WTC11 (cell line): ENCODE measurements at regions not wholly inside any gene's neighbourhood (a gene's known extent, or its start where the extent isn't known, plus 50 kb on each side); places are given as distances from the start of the nearest gene placed in this dataset.

Source experiments
- ATAC-seq: fragments of 200-7000 bp; cut with Tn5 transposase; 2 replicates; pipeline ENCODE4 v1.10.0; 2021; ENCODE audit warnings: mild to moderate bottlenecking, moderate library complexity
- CTCF ChIA-PET: fragments of 300-600 bp; sonication (Branson Sonifier 250); formaldehyde crosslinking; loops from one replicate; lab custom pipeline; 2021; ENCODE audit warnings: antibody characterized with exemption; lab: Charles Lee
- POLR2A ChIA-PET: fragments of 350-600 bp; sonication (Branson Sonifier 250); formaldehyde crosslinking; loops from one replicate; lab custom pipeline; 2021; ENCODE audit warnings: antibody characterized with exemption; lab: Charles Lee
- DNase-seq: peaks from one replicate; pipeline ENCODE4 v3.0.0; 2021; ENCODE audit warnings: low spot score
- H3K27ac Mint-ChIP-seq: 2 replicates; pipeline ENCODE4 v1.8.0; 2021; ENCODE audit warnings: mixed read lengths
- H3K27me3 Mint-ChIP-seq: 2 replicates; pipeline ENCODE4 v1.8.0; 2021; ENCODE audit warnings: low read depth, mild to moderate bottlenecking, moderate library complexity, mixed read lengths
- H3K36me3 Mint-ChIP-seq: 2 replicates; pipeline ENCODE4 v1.8.0; 2021; ENCODE audit warnings: mixed read lengths
- H3K4me1 Mint-ChIP-seq: 2 replicates; pipeline ENCODE4 v1.8.0; 2022; ENCODE audit warnings: mixed read lengths
- H3K4me3 Mint-ChIP-seq: 2 replicates; pipeline ENCODE4 v1.8.0; 2021; ENCODE audit warnings: mild to moderate bottlenecking, moderate library complexity, mixed read lengths
- H3K9me3 Mint-ChIP-seq: 2 replicates; pipeline ENCODE4 v1.8.0; 2021; ENCODE audit warnings: mixed read lengths
- ELF4 ChIP-seq: sonication (generic); formaldehyde crosslinking; IDR thresholded peaks from 2 replicates; pipeline ENCODE4 v1.8.1; 2022; ENCODE audit warnings: low read depth, mild to moderate bottlenecking, moderate library complexity, missing genetic modification reagents
- ETV6 ChIP-seq: sonication (generic); formaldehyde crosslinking; IDR thresholded peaks from 2 replicates; pipeline ENCODE4 v1.8.1; 2022; ENCODE audit warnings: mild to moderate bottlenecking, missing genetic modification reagents
- NFYB ChIP-seq: sonication (generic); formaldehyde crosslinking; conservative IDR thresholded peaks from 2 replicates; pipeline ENCODE4 v1.8.0; 2022; ENCODE audit warnings: low read depth, missing genetic modification reagents
- NR3C1 ChIP-seq: sonication (generic); formaldehyde crosslinking; conservative IDR thresholded peaks from 2 replicates; pipeline ENCODE4 v1.8.1; 2023; ENCODE audit warnings: low read depth, mild to moderate bottlenecking, missing genetic modification reagents
- OVOL2 ChIP-seq: fragments of 250-450 bp; sonication (Bioruptor Pico); IDR thresholded peaks from 2 replicates; pipeline ENCODE4 v1.9.0; 2021; ENCODE audit warnings: mild to moderate bottlenecking, borderline replicate concordance
- PRRX2 ChIP-seq: fragments of 250-450 bp; sonication (Bioruptor Pico); IDR thresholded peaks from 2 replicates; pipeline ENCODE4 v1.8.0; 2021; ENCODE audit warnings: mild to moderate bottlenecking
- RELA ChIP-seq: sonication (generic); formaldehyde crosslinking; IDR thresholded peaks from 2 replicates; pipeline ENCODE4 v1.8.1; 2022; ENCODE audit warnings: missing genetic modification reagents, mild to moderate bottlenecking, borderline replicate concordance
- SP1 ChIP-seq: sonication (generic); formaldehyde crosslinking; conservative IDR thresholded peaks from 2 replicates; pipeline ENCODE4 v1.8.1; 2022; ENCODE audit warnings: missing genetic modification reagents
- ZNF671 ChIP-seq: fragments of 250-450 bp; sonication (Bioruptor Pico); IDR thresholded peaks from 2 replicates; pipeline ENCODE4 v1.8.0; 2021; ENCODE audit warnings: mild to moderate bottlenecking
- TF ChIP-seq, protein P1 (sequence below): sonication (generic); formaldehyde crosslinking; IDR thresholded peaks from 2 replicates; pipeline ENCODE4 v1.8.1; 2022; ENCODE audit warnings: low read depth, missing genetic modification reagents, borderline replicate concordance
- TF ChIP-seq, protein P2 (sequence below): sonication (generic); formaldehyde crosslinking; IDR thresholded peaks from 2 replicates; pipeline ENCODE4 v1.8.0; 2023; ENCODE audit warnings: missing genetic modification reagents, mild to moderate bottlenecking, borderline replicate concordance
- TF ChIP-seq, protein P3 (sequence below): fragments of 250-450 bp; sonication (Bioruptor Pico); IDR thresholded peaks from 2 replicates; pipeline ENCODE4 v1.8.0; 2021; ENCODE audit warnings: mild to moderate bottlenecking
- TF ChIP-seq, protein P4 (sequence below): sonication (generic); formaldehyde crosslinking; IDR thresholded peaks from 2 replicates; pipeline ENCODE4 v1.8.1; 2023; ENCODE audit warnings: mild to moderate bottlenecking, missing genetic modification reagents, moderate library complexity
- TF ChIP-seq, protein P5 (sequence below): fragments of 250-450 bp; sonication (Bioruptor Pico); IDR thresholded peaks from 2 replicates; pipeline ENCODE4 v2.1.2; 2022; ENCODE audit warnings: mild to moderate bottlenecking, moderate library complexity
- TF ChIP-seq, protein P6 (sequence below): sonication (generic); formaldehyde crosslinking; IDR thresholded peaks from 2 replicates; pipeline ENCODE4 v1.8.0; 2022; ENCODE audit warnings: mild to moderate bottlenecking, missing genetic modification reagents
- TF ChIP-seq, protein P7 (sequence below): sonication (generic); formaldehyde crosslinking; IDR thresholded peaks from 2 replicates; pipeline ENCODE4 v1.8.0; 2022; ENCODE audit warnings: mild to moderate bottlenecking, missing genetic modification reagents
- TF ChIP-seq, protein P8 (sequence below): sonication (generic); formaldehyde crosslinking; conservative IDR thresholded peaks from 2 replicates; pipeline ENCODE4 v1.8.1; 2023; ENCODE audit warnings: mild to moderate bottlenecking, low read depth, missing genetic modification reagents, moderate library complexity

DNA sequence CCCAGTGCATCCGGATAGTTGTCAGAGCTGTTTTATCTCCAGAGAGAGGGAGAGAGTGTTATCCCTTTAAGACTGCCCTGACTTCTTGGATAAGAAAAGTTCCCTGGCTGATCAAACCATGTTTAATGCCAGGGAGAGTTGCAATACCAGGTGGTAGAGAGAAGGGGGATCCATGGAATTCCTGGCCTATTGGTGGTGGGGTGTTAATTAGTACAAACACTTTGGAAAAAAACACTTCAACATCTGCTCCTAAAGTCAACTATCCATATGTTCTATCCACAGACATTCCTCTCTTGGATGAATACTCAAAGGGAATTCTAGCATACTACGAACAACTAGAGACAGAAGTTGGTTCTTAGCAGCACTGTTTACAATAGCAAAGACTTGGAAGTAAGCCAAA, 307.2 kb downstream of the TCERG1L start:
- Mint-ChIP-seq H3K36me3 (peaks cover 65% of the 10 kb centered on the region), H3K9me3 (peaks cover 70% of the 10 kb centered on the region), H3K27me3 (peaks cover 5% of the 10 kb centered on the region; the same call in 1 of the 2 replicates), H3K4me1 (peaks cover 26% of the 10 kb centered on the region), H3K27ac (no peak overlapping the region), H3K4me3 (no peak overlapping the region)
- CTCF ChIA-PET = no interaction called here
- ATAC-seq (no peak), DNase-seq (no peak)
- POLR2A ChIA-PET = no interaction called here
- TF ChIP-seq NFYB (CRISPR knock-in tag) (no peak), PRRX2 (no peak), NR3C1 (no peak), SP1 (CRISPR knock-in tag) (no peak), ELF4 (CRISPR knock-in tag) (no peak), RELA (no peak), ETV6 (CRISPR knock-in tag) (no peak), ZNF671 (no peak), OVOL2 (no peak)
- TF ChIP-seq, protein P1, sequence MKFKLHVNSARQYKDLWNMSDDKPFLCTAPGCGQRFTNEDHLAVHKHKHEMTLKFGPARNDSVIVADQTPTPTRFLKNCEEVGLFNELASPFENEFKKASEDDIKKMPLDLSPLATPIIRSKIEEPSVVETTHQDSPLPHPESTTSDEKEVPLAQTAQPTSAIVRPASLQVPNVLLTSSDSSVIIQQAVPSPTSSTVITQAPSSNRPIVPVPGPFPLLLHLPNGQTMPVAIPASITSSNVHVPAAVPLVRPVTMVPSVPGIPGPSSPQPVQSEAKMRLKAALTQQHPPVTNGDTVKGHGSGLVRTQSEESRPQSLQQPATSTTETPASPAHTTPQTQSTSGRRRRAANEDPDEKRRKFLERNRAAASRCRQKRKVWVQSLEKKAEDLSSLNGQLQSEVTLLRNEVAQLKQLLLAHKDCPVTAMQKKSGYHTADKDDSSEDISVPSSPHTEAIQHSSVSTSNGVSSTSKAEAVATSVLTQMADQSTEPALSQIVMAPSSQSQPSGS (CRISPR knock-in tag) = no peak
- TF ChIP-seq, protein P2, sequence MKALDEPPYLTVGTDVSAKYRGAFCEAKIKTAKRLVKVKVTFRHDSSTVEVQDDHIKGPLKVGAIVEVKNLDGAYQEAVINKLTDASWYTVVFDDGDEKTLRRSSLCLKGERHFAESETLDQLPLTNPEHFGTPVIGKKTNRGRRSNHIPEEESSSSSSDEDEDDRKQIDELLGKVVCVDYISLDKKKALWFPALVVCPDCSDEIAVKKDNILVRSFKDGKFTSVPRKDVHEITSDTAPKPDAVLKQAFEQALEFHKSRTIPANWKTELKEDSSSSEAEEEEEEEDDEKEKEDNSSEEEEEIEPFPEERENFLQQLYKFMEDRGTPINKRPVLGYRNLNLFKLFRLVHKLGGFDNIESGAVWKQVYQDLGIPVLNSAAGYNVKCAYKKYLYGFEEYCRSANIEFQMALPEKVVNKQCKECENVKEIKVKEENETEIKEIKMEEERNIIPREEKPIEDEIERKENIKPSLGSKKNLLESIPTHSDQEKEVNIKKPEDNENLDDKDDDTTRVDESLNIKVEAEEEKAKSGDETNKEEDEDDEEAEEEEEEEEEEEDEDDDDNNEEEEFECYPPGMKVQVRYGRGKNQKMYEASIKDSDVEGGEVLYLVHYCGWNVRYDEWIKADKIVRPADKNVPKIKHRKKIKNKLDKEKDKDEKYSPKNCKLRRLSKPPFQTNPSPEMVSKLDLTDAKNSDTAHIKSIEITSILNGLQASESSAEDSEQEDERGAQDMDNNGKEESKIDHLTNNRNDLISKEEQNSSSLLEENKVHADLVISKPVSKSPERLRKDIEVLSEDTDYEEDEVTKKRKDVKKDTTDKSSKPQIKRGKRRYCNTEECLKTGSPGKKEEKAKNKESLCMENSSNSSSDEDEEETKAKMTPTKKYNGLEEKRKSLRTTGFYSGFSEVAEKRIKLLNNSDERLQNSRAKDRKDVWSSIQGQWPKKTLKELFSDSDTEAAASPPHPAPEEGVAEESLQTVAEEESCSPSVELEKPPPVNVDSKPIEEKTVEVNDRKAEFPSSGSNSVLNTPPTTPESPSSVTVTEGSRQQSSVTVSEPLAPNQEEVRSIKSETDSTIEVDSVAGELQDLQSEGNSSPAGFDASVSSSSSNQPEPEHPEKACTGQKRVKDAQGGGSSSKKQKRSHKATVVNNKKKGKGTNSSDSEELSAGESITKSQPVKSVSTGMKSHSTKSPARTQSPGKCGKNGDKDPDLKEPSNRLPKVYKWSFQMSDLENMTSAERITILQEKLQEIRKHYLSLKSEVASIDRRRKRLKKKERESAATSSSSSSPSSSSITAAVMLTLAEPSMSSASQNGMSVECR (CRISPR knock-in tag) = no peak
- TF ChIP-seq, protein P3, sequence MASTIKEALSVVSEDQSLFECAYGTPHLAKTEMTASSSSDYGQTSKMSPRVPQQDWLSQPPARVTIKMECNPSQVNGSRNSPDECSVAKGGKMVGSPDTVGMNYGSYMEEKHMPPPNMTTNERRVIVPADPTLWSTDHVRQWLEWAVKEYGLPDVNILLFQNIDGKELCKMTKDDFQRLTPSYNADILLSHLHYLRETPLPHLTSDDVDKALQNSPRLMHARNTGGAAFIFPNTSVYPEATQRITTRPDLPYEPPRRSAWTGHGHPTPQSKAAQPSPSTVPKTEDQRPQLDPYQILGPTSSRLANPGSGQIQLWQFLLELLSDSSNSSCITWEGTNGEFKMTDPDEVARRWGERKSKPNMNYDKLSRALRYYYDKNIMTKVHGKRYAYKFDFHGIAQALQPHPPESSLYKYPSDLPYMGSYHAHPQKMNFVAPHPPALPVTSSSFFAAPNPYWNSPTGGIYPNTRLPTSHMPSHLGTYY (CRISPR knock-in tag) = no peak
- TF ChIP-seq, protein P4, sequence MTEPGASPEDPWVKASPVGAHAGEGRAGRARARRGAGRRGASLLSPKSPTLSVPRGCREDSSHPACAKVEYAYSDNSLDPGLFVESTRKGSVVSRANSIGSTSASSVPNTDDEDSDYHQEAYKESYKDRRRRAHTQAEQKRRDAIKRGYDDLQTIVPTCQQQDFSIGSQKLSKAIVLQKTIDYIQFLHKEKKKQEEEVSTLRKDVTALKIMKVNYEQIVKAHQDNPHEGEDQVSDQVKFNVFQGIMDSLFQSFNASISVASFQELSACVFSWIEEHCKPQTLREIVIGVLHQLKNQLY = no peak
- TF ChIP-seq, protein P5, sequence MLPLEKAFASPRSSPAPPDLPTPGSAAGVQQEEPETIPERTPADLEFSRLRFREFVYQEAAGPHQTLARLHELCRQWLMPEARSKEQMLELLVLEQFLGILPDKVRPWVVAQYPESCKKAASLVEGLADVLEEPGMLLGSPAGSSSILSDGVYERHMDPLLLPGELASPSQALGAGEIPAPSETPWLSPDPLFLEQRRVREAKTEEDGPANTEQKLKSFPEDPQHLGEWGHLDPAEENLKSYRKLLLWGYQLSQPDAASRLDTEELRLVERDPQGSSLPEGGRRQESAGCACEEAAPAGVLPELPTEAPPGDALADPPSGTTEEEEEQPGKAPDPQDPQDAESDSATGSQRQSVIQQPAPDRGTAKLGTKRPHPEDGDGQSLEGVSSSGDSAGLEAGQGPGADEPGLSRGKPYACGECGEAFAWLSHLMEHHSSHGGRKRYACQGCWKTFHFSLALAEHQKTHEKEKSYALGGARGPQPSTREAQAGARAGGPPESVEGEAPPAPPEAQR (CRISPR knock-in tag) = no peak
- TF ChIP-seq, protein P6, sequence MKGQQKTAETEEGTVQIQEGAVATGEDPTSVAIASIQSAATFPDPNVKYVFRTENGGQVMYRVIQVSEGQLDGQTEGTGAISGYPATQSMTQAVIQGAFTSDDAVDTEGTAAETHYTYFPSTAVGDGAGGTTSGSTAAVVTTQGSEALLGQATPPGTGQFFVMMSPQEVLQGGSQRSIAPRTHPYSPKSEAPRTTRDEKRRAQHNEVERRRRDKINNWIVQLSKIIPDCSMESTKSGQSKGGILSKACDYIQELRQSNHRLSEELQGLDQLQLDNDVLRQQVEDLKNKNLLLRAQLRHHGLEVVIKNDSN (CRISPR knock-in tag) = no peak
- TF ChIP-seq, protein P7, sequence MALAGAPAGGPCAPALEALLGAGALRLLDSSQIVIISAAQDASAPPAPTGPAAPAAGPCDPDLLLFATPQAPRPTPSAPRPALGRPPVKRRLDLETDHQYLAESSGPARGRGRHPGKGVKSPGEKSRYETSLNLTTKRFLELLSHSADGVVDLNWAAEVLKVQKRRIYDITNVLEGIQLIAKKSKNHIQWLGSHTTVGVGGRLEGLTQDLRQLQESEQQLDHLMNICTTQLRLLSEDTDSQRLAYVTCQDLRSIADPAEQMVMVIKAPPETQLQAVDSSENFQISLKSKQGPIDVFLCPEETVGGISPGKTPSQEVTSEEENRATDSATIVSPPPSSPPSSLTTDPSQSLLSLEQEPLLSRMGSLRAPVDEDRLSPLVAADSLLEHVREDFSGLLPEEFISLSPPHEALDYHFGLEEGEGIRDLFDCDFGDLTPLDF = no peak
- TF ChIP-seq, protein P8, sequence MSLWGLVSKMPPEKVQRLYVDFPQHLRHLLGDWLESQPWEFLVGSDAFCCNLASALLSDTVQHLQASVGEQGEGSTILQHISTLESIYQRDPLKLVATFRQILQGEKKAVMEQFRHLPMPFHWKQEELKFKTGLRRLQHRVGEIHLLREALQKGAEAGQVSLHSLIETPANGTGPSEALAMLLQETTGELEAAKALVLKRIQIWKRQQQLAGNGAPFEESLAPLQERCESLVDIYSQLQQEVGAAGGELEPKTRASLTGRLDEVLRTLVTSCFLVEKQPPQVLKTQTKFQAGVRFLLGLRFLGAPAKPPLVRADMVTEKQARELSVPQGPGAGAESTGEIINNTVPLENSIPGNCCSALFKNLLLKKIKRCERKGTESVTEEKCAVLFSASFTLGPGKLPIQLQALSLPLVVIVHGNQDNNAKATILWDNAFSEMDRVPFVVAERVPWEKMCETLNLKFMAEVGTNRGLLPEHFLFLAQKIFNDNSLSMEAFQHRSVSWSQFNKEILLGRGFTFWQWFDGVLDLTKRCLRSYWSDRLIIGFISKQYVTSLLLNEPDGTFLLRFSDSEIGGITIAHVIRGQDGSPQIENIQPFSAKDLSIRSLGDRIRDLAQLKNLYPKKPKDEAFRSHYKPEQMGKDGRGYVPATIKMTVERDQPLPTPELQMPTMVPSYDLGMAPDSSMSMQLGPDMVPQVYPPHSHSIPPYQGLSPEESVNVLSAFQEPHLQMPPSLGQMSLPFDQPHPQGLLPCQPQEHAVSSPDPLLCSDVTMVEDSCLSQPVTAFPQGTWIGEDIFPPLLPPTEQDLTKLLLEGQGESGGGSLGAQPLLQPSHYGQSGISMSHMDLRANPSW (CRISPR knock-in tag) = no peak
